GM23248 (cell line): ENCODE measurements at regions not wholly inside any gene's neighbourhood (a gene's known extent, or its start where the extent isn't known, plus 50 kb on each side); places are given as distances from the start of the nearest gene placed in this dataset.

ENCODE experiments used
- EZH2 ChIP-seq: fragments of 200-600 bp; sonication (generic); IDR thresholded peaks from 2 replicates; pipeline ENCODE4 v1.6.1; 2018; ENCODE audit warnings: antibody characterized with exemption, mild to moderate bottlenecking; ENCODE audit not compliant: insufficient read depth, poor library complexity, severe bottlenecking
- EZH2phosphoT487 ChIP-seq: fragments of 200-600 bp; sonication (generic); IDR thresholded peaks from 2 replicates; pipeline ENCODE4 v1.6.1; 2018; ENCODE audit warnings: antibody characterized with exemption, moderate library complexity, mild to moderate bottlenecking, low read depth; ENCODE audit not compliant: insufficient read depth

- TF ChIP-seq EZH2 (no peak), EZH2phosphoT487 (no peak)
These were observed 170.2 kb downstream of the DDX1 start for GRCh38 chr2:15761910-15762309.
